Type B pancreatic cell (in vitro differentiated cells): ENCODE measurements at regions not wholly inside any gene's neighbourhood (a gene's known extent, or its start where the extent isn't known, plus 50 kb on each side); places are given as distances from the start of the nearest gene placed in this dataset.

Experiments used
- DNase-seq: peaks from one replicate; pipeline ENCODE4 v3.0.0; 2021; ENCODE audit warnings: mixed read lengths; ENCODE audit not compliant: unreplicated experiment; ENCODE audit errors: extremely low spot score
- H3K27ac Mint-ChIP-seq: 2 replicates; pipeline ENCODE4 v1.8.0; 2021; ENCODE audit warnings: mild to moderate bottlenecking, mixed read lengths
- H3K27me3 Mint-ChIP-seq: 2 replicates; pipeline ENCODE4 v1.8.0; 2021; ENCODE audit warnings: mixed read lengths
- H3K36me3 Mint-ChIP-seq: 2 replicates; pipeline ENCODE4 v1.8.0; 2021; ENCODE audit warnings: mixed read lengths
- H3K4me1 Mint-ChIP-seq: one replicate; pipeline ENCODE4 v1.8.0; 2021; ENCODE audit warnings: mixed read lengths; ENCODE audit not compliant: unreplicated experiment
- H3K4me3 Mint-ChIP-seq: 2 replicates; pipeline ENCODE4 v1.8.0; 2021; ENCODE audit warnings: mild to moderate bottlenecking, mixed read lengths
- H3K9me3 Mint-ChIP-seq: 2 replicates; pipeline ENCODE4 v1.8.0; 2021; ENCODE audit warnings: mixed read lengths
- TF ChIP-seq, protein P1 (sequence below): fragments of 200-600 bp; sonication (generic); conservative IDR thresholded peaks from 2 replicates; pipeline ENCODE4 v1.5.0; 2021; ENCODE audit warnings: antibody characterized with exemption, mild to moderate bottlenecking

DNA sequence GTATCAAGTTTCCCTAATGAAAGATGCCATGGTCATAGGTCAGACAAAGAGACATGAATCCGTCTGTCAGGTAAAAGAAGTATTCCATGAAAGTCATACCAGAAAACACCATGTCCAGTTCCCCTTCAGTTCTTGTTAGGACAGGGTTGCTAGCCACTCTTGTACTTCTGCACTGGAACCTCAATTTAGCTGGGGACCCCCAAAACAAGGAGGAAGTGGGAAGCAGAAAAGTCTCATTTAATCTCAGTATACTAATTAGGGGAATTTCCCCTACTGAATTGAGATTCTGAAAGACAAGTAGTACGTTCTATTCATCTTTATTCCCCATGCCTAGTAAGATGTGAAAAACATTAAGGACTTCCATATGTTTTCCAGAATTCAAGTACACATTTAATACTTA is 1289.9 kb upstream of the B3GALT2 start:
- no peak for DNase-seq
- no peaks in the 10 kb centered on the region for H3K36me3 Mint-ChIP-seq
- H3K4me3 Mint-ChIP-seq = no peak overlapping the region
- H3K27me3 Mint-ChIP-seq = peaks cover 3% of the 10 kb centered on the region
- H3K9me3 Mint-ChIP-seq = peaks cover 2% of the 10 kb centered on the region
- TF ChIP-seq, protein P1, sequence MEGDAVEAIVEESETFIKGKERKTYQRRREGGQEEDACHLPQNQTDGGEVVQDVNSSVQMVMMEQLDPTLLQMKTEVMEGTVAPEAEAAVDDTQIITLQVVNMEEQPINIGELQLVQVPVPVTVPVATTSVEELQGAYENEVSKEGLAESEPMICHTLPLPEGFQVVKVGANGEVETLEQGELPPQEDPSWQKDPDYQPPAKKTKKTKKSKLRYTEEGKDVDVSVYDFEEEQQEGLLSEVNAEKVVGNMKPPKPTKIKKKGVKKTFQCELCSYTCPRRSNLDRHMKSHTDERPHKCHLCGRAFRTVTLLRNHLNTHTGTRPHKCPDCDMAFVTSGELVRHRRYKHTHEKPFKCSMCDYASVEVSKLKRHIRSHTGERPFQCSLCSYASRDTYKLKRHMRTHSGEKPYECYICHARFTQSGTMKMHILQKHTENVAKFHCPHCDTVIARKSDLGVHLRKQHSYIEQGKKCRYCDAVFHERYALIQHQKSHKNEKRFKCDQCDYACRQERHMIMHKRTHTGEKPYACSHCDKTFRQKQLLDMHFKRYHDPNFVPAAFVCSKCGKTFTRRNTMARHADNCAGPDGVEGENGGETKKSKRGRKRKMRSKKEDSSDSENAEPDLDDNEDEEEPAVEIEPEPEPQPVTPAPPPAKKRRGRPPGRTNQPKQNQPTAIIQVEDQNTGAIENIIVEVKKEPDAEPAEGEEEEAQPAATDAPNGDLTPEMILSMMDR = no peak
- no peaks in the 10 kb centered on the region for H3K4me1 Mint-ChIP-seq
- H3K27ac Mint-ChIP-seq = no peak overlapping the region

DNA sequence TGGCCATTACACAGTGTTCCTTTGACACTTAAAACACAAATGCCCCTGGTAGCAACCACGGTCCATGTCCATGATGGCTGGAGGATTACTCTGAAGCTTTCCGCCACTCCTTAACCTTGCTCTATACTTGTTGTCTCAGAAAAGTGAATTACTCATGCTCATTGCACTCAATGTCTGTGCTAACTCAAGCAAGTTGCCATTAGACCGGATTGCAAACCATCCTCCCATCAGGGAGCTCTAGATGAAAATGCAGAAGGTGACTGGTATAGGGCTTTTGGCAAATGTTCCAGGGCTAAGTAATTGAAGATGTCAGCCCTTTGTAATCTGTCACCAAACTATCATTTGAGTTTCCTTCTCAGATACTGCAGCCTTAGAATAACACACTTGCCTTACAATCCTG is 1288.3 kb upstream of the B3GALT2 start:
- TF ChIP-seq, protein P1 = no peak
- DNase-seq = no peak
- H3K27ac Mint-ChIP-seq = no peak overlapping the region
- no peaks in the 10 kb centered on the region for H3K36me3 Mint-ChIP-seq
- H3K4me3 Mint-ChIP-seq = no peak overlapping the region
- peaks cover 4% of the 10 kb centered on the region for H3K9me3 Mint-ChIP-seq
- H3K4me1 Mint-ChIP-seq = no peaks in the 10 kb centered on the region
- peaks cover 3% of the 10 kb centered on the region for H3K27me3 Mint-ChIP-seq

DNA sequence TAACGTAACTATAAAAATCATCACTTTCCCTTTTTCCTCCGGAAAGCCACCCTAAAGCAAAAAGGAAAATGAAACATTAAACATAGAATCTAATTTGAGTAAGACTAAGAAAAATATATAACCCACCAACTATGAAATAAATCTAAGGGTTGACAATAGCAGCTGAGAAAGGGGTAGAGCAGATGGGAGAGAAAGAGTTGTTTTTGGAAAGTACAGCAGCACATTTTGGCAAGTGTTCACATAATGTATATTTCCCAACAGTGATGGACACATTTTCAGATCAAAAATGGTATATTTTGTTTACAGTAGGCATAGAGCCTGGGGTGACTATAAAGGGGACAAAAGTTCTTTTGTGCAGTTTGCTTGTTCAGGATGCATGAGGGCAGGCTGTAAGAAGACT is 1287.4 kb upstream of the B3GALT2 start:
- Mint-ChIP-seq H3K4me1 (no peaks in the 10 kb centered on the region), H3K9me3 (peaks cover 4% of the 10 kb centered on the region), H3K27me3 (peaks cover 3% of the 10 kb centered on the region), H3K36me3 (no peaks in the 10 kb centered on the region), H3K27ac (no peak overlapping the region), H3K4me3 (no peak overlapping the region)
- DNase-seq = no peak
- TF ChIP-seq, protein P1 = no peak

DNA sequence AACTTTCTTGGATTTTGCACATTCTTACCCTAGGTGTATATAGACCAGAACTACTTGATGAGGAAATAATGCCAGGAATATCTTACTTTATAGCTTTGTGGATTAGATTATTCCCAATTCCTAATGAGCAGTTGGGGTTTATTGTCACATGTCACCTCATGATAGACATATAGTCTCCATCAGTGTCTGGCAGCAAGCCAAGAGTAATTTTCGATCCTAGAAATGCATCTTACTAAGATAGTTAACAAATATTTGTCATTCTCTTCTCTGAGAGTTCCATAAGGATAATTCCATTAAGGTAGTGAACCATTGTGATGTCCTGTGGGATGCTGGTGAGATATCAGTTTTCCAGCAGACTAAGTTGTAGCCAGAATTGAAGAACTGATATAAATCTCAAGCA is 1282.9 kb upstream of the B3GALT2 start:
- Mint-ChIP-seq H3K4me1 (no peaks in the 10 kb centered on the region), H3K4me3 (no peak overlapping the region), H3K27ac (no peak overlapping the region), H3K27me3 (peaks cover 4% of the 10 kb centered on the region), H3K36me3 (no peaks in the 10 kb centered on the region), H3K9me3 (peaks cover 4% of the 10 kb centered on the region)
- no peak for DNase-seq
- TF ChIP-seq, protein P1 = no peak

DNA sequence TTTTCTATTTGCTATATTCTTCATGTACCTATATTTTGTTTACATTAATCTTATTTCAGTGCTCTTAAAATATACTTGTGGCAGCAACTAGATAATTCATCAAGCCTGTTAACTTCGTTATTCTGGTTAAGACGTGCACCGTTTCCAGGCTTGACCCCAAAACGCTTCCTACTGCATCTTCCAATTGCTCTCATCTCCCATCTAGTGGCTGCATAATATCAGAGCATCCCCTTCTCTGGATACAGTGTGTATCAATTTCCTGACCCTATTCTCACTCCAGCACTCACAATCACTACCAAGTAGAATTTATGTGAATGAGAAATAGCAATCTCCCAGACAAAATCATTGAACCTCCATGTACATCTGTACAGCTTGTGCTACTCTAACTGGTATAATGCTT is 1280.3 kb upstream of the B3GALT2 start:
- Mint-ChIP-seq H3K36me3 (no peaks in the 10 kb centered on the region), H3K4me1 (no peaks in the 10 kb centered on the region), H3K27ac (no peak overlapping the region), H3K9me3 (peaks cover 4% of the 10 kb centered on the region), H3K27me3 (peaks cover 4% of the 10 kb centered on the region), H3K4me3 (no peak overlapping the region)
- TF ChIP-seq, protein P1 = peak; percentile 61
- DNase-seq = no peak

DNA sequence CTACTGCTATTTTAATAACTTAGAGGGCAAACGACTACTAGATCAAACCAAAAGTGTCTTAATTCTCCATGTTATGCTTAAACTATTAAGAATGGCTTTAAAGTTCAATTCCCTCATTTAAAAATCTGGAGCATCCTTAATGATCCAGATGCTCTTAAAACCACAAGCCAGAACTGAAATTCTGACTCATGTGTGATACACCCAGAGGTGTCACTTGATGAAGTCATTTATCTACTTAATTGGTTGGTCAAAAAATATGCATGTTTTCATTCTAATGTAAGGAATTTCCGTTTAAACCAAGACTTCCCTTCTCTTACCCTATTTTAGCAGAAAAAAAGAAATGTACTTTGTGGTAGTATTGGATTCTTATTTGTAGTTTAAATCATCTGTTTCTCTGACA is 1261.2 kb upstream of the B3GALT2 start:
- TF ChIP-seq, protein P1 = no peak
- no peaks in the 10 kb centered on the region for H3K36me3 Mint-ChIP-seq
- H3K4me3 Mint-ChIP-seq = no peak overlapping the region
- H3K4me1 Mint-ChIP-seq = no peaks in the 10 kb centered on the region
- H3K27ac Mint-ChIP-seq = no peak overlapping the region
- DNase-seq = no peak
- no peaks in the 10 kb centered on the region for H3K9me3 Mint-ChIP-seq
- H3K27me3 Mint-ChIP-seq = no peaks in the 10 kb centered on the region
